ENCODE measurements at regions not wholly inside any gene's neighbourhood (a gene's known extent, or its start where the extent isn't known, plus 50 kb on each side); places are given as distances from the start of the nearest gene placed in this dataset.

DNA sequence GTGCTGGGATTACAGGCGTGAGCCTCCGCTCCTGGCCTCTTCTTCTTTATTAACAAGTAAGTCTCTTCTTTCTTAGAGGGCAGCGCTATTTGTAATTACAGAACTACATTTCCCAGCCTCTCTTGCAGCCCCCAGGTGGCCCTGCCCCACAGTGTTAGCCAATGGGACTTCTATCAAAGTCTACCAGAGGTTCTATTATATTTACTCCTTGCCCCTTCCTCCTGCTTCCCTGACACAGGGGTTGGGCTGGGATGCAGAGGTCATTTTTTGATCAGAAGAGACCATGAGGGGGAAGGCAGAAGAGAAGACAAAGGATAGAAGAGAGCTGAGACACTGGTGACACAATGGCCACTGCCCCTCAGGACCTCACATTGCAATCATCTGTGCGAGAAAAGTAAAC, 224.2 kb downstream of the SYK start:
- no peak for ATAC-seq

DNA sequence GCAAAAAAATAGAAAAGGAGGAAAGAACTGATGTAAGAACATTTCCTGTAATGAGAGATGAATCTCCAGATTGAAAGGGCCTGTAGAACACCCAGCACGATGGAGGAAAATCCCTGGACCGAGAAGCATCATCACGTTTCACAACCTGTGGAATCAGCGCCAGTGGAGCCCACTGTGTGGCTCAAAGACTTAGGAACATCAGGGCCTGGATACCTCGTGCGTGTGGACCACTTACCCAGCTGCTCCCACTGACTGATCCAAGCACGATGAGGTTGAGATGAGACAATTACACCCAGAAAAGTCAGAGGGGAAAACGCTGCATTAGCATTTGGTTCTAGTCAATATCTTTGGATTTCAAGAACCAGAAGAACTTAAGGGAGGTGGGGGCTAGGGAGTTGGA, 224.6 kb downstream of the SYK start:
- DNase-seq (no peak), ATAC-seq (no peak)
- Mint-ChIP-seq H3K27ac (no peak overlapping the region), H3K27me3 (peaks cover 24% of the 10 kb centered on the region), H3K9me3 (no peaks in the 10 kb centered on the region), H3K4me1 (ENCODE audit: low read depth) (peaks cover 9% of the 10 kb centered on the region), H3K36me3 (ENCODE audit: low read depth) (no peaks in the 10 kb centered on the region), H3K4me3 (no peak overlapping the region)
- ChIA-PET CTCF (interaction anchor here (2.9 kb wide), 1 partner anchor 111 kb away, joined by 9 read pairs; no protein-coding TSS in a partner anchor), POLR2A (no interaction called here)
- intact Hi-C loops (cut with micrococcal nuclease), result no loop called here
- no peak for TF ChIP-seq CTCF (IDR thresholded peaks at IDR 0.05)

More for the DNA sequence above, 224.2 kb downstream of the SYK start:
- H3K4me1 Mint-ChIP-seq (ENCODE audit: low read depth), result peaks cover 11% of the 10 kb centered on the region
- no peaks in the 10 kb centered on the region for H3K36me3 Mint-ChIP-seq (ENCODE audit: low read depth)
- ChIA-PET CTCF (interaction anchor here (2.9 kb wide), 1 partner anchor 110 kb away, joined by 9 read pairs; no protein-coding TSS in a partner anchor), POLR2A (no interaction called here)
- no peak overlapping the region for H3K4me3 Mint-ChIP-seq
- DNase-seq, result no peak
- no peaks in the 10 kb centered on the region for H3K9me3 Mint-ChIP-seq
- intact Hi-C loops (cut with micrococcal nuclease), result no loop called here
- H3K27me3 Mint-ChIP-seq, result peaks cover 24% of the 10 kb centered on the region
- H3K27ac Mint-ChIP-seq, result no peak overlapping the region
- TF ChIP-seq CTCF (IDR thresholded peaks at IDR 0.05), result no peak

DNA sequence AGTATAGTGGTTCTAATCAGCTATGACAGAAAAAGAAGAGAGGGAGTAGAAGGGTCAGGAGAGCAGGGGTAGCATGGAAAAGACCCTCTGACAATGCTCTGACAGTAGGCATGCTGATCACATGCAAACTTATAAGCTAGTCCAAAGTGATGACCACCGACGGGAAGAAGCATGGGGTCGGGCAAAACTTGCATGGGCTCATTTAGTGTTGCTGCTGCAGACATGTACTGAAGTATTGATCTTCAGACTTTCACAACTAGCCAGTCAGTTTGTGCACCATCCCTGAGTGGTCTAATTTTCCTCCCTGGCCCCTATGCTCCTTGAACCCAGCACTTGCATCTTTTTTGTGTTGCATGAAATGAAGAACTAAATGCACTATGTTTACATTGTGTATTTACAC, 225.4 kb downstream of the SYK start:
- POLR2A ChIA-PET, result no interaction called here

GRCh38 chr9:91028166-91028827, 226.7 kb downstream of the SYK start:
- intact Hi-C loops (cut with micrococcal nuclease), result no loop called here
- Mint-ChIP-seq H3K27ac (no peak overlapping the region), H3K4me1 (ENCODE audit: low read depth) (no peaks in the 10 kb centered on the region), H3K27me3 (peaks cover 16% of the 10 kb centered on the region), H3K4me3 (no peak overlapping the region), H3K36me3 (ENCODE audit: low read depth) (no peaks in the 10 kb centered on the region), H3K9me3 (no peaks in the 10 kb centered on the region)
- ChIA-PET POLR2A (no interaction called here), CTCF (interaction anchor here (2.9 kb wide), 1 partner anchor 113 kb away, joined by 9 read pairs; no protein-coding TSS in a partner anchor)
- no peak for TF ChIP-seq CTCF (IDR thresholded peaks at IDR 0.05)
- ATAC-seq (no peak), DNase-seq (no peak)

More for the DNA sequence above, 225.4 kb downstream of the SYK start:
- H3K4me3 Mint-ChIP-seq, result no peak overlapping the region
- H3K27me3 Mint-ChIP-seq, result peaks cover 25% of the 10 kb centered on the region
- ATAC-seq, result no peak
- no peaks in the 10 kb centered on the region for H3K9me3 Mint-ChIP-seq
- H3K36me3 Mint-ChIP-seq (ENCODE audit: low read depth), result no peaks in the 10 kb centered on the region
- no peak for DNase-seq
- no peak overlapping the region for H3K27ac Mint-ChIP-seq
- no peak for TF ChIP-seq CTCF (IDR thresholded peaks at IDR 0.05)
- intact Hi-C loops (cut with micrococcal nuclease), result no loop called here
- peaks cover 5% of the 10 kb centered on the region for H3K4me1 Mint-ChIP-seq (ENCODE audit: low read depth)
- CTCF ChIA-PET, result interaction anchor here (2.9 kb wide), 1 partner anchor 112 kb away, joined by 9 read pairs; no protein-coding TSS in a partner anchor

DNA sequence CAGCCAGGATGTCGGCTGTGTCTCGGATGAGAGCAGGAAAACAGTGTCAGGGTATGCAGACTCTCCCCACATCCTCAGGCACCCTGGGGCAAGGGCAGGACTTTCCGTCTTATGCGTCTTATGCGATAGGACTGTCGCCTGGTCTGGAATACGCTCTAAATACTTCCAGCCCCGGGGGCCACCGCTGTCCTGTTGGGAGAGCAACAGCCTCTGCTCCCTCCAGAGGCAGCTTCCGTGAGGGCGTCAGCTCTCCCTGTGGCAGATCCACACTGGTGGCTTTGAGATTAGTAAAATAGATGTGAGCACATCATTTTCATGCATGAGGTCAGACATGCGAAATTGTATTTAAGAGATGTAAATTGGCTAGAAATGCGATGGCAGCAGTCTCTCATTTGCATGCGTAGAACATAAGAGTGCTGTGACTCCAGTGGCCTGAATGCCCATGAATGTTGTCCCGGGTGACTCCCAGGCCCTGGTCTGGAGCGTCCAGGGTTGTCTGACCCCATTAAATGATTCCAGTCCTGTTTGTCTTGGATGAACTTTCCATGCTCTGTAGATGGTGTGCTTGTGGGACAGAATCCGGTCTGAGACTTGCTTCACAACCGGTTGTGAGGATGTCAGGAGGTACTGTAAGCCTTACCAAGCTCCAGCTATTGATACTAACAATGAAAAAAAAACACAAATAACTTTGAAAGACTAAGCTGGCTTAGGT, 228.2 kb downstream of the SYK start:
- H3K4me1 Mint-ChIP-seq (ENCODE audit: low read depth), result peaks cover 2% of the 10 kb centered on the region
- intact Hi-C loops (cut with micrococcal nuclease), result loop anchor here (5.0 to 10.0 kb wide), 2 partner anchors 113 to 325 kb away; no protein-coding TSS in a partner anchor
- ChIA-PET CTCF (no interaction called here), POLR2A (no interaction called here)
- H3K4me3 Mint-ChIP-seq, result no peak overlapping the region
- TF ChIP-seq CTCF (IDR thresholded peaks at IDR 0.05), result no peak
- no peaks in the 10 kb centered on the region for H3K9me3 Mint-ChIP-seq
- ATAC-seq, result no peak
- no peak overlapping the region for H3K27ac Mint-ChIP-seq
- H3K36me3 Mint-ChIP-seq (ENCODE audit: low read depth), result no peaks in the 10 kb centered on the region
- no peak for DNase-seq
- peaks cover 16% of the 10 kb centered on the region for H3K27me3 Mint-ChIP-seq

All from activated CD8-positive, alpha-beta T cell treated with anti-CD3 and anti-CD28 coated beads for 36 hours (primary cell).